HG03575 (cell line): ENCODE measurements at regions not wholly inside any gene's neighbourhood (a gene's known extent, or its start where the extent isn't known, plus 50 kb on each side); places are given as distances from the start of the nearest gene placed in this dataset.
"Not testable (repeated sequence)": the region's sequence is repeated elsewhere in the genome, so short reads cannot be mapped to it uniquely, and the experiment has no call there.

Experiments
- ATAC-seq: cut with Tn5 transposase; IDR thresholded peaks from one replicate; pipeline ENCODE4 v1.9.1; 2021; ENCODE audit not compliant: unreplicated experiment, insufficient number of reproducible peaks, low FRiP score; ENCODE audit errors: extremely low read depth

DNA sequence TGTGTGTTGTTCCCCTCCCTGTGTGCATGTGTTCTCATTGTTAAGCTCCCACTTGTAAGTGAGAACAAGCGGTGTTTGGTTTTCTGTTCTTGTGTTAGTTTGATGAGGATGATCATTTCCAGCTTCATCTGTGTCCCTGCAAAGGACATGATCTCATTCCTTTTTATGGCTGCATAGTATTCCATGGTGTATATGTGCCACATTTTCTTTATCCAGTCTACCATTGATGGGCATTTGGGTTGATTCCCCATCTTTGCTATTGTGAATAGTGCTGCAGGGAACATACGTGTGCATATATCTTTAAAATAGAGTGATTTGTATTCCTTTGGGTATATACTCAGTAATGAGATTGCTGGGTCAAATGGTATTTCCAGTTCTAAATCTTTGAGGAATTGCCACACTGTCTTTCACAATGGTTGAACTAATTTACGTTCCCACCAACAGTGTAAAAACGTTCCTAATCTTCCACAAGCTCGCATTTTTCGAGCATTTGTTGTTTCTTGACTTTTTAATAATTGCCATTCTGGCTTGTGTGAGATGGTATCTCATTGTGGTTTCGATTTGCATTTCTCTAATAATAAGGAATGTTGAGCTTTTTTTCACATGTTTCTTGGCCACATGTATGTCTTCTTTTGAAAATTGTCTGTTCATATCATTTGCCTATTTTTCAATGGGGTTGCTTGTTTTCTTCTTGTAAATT lies 60.6 kb upstream of the PPP1R12A start:
- not testable (repeated sequence) for ATAC-seq

DNA sequence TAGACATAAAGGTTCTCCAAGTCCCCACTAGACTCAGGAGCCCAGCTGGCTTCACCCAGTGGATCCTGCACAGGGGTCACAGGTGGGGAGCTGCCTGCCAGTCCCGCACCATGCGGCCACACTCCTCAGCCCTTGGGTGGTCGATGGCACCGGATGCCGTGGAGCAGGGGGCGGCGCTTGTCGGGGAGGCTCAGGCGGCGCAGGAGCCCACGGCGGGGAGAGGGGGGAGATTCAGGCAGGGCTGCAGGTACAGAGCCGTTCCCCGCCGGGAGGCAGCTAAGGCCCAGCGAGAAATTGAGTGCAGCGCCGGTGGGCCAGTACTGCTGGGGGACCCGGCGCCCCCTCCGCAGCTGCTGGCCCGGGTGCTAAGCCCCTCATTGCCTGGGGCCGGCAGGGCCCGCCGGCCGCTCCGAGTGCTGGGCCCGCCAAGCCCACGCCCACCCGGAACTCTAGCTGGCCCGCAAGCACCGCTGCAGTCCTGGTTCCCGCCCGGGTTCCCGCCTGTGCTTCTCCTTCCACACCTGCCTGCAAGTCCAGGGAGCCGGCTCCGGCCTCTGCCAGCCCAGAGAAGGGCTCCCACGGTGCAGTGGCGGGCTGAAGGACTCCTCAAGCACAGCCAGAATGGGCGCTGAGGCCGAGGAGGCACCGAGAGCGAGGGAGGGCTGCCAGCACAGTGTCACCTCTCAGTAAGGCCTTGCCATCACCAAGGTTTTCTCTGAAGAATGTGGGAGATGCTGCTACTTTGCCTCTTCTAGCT lies 58.4 kb upstream of the PPP1R12A start:
- ATAC-seq = no peak

DNA sequence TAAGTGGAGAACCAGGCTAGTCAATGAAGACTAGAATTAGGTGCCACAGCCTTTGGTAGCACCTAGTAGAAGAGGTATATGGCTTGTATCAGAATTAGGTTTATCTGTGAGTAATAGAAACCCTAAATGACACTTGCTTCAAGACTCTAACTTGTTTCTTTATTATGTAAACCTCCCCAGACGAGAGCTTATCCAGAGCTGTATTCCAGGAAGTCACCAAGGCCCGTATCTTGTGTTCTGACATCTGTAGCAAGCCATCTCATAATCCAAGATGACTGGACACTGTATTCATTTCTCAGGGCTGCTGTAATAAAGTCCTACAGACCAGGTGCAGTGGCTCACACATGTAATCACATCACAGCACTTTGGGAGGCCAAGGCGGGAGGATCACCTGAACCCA lies 56.7 kb upstream of the PPP1R12A start:
- ATAC-seq = no peak

DNA sequence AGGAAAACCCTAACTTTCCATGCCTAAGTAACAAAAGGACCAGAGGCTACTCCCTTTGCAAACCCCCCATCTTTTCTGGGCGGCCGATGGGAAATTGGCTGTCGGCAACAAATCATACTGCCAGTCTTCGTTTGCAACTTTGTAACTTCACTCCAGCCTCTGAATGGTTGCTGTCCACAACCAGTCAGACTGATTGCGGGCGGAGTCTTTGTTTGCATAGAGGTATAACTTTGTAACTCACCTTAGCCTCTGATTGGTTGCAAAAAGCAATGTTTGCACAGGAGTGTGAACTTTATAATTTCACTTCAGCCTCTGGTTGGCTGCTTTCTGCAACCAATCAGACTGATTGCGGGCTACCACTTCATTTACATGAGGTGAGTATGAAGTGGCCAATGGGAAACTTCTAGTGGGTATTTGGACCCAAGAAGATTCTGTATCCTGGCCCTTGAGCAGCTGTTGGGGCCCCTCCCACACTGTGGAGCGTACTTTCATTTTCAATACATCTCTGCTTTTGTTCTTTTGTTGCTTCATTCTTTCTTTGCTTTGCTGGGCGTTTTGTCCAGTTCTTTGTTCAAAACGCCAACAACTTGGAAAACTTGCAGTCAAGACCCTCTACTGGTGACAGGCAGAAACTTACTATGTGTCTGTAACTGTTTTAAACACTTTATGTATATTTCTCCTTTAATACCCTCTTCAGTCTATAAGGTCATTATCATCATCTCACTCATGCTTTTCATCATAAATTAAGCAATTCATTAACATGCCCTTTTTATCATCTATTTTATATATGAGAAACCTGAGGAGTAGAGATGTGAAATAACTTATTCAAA lies 55.8 kb upstream of the PPP1R12A start:
- ATAC-seq = not testable (repeated sequence)

DNA sequence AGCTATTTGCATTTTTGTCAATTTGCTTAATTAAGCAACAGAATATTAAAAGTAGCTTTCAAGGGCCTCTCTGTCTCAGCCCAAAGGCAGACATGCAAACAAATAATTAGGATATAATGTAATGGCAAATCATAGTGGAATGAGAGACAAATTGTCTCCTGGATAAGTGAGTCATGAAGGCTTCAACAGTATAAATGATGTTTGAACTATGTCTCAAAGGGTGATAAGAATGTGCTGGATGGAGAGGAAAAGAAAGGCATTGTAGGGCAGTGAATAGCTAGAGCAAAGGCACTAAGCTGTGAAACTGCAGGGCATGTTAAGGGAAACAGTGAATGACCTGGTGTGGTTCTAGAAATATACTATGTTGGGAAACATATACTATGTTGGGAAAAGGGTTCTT lies 53.5 kb upstream of the PPP1R12A start:
- no peak for ATAC-seq

DNA sequence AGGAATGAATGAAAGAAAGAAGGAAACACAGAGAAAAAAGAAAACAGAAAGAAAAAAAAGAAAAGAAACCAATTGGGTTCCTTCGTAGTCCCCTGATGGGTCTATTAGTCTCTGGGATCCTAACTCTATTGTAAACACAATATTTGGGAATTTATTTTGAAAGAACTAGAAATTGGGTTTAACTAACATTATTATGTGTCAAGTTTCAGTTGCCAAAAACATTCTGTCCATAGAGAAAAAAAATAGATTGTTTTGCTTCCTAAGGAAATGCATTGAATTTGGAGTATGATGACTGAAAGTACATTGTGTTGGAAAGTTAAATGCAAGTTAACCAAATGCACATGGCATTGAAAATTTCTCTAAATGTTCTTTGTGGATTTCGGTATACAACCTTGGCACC lies 52.8 kb upstream of the PPP1R12A start:
- ATAC-seq = no peak
